Right renal cortex interstitium (tissue), 3 donors: ENCODE measurements at regions not wholly inside any gene's neighbourhood (a gene's known extent, or its start where the extent isn't known, plus 50 kb on each side); places are given as distances from the start of the nearest gene placed in this dataset.
"Not testable (repeated sequence)": the region's sequence is repeated elsewhere in the genome, so short reads cannot be mapped to it uniquely, and the experiment has no call there.

Experiments used
- DNase-seq, 3 donors: peaks; one replicate each; pipeline ENCODE4 v3.0.0-alpha.2; 2013; ENCODE audit warnings: low read depth in 3 of 3, low spot score in 2 of 3

DNA sequence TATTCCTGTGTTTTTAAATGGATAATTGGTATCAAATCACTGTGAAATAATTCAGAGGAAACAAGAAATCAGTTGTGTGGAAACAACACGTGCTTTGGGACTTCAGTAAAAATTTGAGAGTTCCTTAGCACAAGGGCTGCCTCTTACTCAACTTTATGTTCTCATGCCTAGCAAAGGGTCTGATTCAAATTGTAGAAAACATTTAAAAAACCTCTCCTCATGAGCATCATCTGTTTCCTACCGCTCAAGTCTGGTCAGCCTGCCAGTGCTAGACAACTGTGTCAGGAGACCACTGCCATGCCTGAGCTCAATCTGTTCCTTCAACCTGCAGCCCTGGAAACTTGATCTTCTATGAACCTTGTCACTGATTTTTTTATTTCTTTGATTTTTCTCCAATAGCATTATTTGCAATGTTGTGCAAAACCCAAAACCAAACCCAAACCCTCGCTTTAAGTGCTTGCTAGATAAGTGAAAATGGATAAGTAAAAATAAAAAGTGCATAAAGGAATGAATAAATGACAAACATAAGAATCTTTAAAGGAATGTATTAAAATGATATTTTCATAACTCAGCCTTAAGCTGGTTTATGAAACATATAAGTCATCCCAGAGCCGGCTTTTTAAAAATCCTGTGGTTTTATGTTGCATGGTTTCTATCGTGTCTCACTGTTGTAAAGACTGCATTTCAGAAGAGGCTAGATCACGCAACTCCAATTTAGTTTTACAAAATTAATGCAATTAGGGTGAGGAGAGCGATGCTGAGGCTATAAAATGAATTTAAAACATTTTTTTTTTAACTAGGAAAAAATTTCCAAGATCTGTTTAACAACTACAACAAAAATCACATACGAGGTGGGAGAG, 361.2 kb upstream of the PDE3A start:
- DNase-seq = no peak

- DNase-seq = not testable (repeated sequence)
These were observed 358.4 kb upstream of the PDE3A start for GRCh38 chr12:20009965-20010364.

GRCh38 chr12:20011200-20011599, 357.1 kb upstream of the PDE3A start:
- DNase-seq = no peak

DNA sequence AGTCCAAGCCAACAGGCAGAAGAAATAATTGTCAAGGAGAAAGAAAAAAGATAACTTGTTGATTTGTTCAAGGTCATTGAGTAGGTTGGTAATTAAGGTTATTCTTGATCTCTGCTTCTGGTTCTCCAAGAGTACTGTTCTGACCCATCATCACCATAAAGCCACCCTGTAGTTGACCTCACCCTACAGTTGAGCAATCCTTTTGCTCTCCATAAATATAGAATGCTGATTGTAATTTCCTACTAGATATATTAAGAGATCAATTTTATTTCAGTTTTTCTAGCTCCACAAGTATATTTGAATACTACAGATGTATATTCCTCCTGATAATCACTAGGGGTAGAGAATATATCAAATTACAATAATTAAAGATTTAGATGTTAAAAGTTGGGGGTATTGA, 350.5 kb upstream of the PDE3A start:
- no peak for DNase-seq

DNA sequence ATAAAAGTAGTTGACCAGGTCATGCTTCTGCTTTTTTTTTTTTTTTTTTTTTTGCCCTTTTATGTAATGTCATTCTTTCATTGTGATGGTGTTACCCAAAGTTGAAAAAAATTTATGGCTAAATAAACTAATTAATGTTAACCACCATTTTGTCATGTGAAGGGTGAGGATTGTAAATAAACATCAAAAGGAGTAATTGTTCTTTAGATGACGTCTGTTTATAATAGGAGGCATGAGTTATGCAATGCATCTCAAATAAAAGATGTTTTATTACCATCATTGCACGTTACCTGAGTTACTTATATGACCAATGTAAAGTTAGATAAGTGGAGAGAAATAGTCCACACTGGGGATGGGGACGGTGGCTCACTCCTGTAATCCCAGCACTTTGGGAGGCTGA, 349.9 kb upstream of the PDE3A start:
- DNase-seq = no peak

DNA sequence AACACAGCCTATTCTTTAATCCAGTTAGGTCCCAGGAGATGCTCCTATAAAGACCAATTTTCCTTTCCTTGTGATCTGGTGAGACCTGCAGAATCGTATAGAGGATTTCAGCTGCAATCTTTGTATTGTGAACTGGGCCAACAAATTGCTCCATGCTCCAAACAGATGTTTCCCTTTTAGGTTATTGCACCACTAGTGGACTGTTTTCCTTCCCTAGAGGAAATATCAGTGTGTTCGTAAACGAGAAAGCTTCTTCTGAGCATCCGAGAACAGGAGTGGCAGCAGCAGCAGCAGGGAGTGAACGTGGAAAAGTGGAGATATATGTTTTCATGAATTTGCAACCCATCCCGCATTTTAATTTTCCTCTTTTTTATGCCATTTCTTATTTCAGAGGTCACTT, 344.1 kb upstream of the PDE3A start:
- peak in 1 of 3 donors; percentile 19 for DNase-seq

GRCh38 chr12:20028033-20028432, 340.3 kb upstream of the PDE3A start:
- DNase-seq = no peak

DNA sequence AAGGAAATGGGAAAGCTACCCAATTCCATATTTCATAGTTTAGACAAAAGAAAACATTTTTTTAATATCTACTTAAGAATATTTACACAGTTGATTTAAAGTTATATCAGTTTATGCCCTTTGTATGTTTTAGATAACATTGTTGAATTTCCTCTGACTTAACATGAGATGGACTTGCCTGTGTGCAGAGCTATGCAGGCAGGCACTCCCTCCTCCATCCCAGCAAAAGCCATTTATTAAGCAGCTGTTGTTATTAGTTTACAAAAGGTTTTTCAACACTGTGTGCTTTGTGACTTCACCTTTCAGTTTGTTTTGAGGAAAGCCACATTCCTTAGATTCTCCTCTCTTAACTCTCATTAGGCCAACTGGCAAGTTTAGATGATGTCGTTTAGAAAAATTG, 337.5 kb upstream of the PDE3A start:
- DNase-seq = no peak

DNA sequence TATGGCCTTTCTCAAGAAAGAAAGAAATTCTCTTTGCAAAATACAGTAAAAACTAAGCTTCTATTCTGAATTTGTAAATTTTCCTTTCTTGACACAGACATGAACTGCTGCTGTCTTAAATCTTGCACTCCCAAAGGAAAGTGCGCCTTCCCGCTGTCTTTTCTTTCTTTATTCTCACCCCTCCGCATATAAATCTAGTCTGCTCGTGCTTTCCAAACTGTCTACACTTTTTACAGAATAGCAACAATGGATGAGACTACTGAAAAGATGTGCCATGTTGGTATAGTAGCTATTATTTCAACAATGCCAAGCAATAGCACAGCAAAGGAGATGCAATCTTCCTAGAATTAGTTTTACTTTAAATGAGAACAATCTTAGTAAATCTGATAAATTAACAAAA, 328.8 kb upstream of the PDE3A start:
- DNase-seq = no peak

DNA sequence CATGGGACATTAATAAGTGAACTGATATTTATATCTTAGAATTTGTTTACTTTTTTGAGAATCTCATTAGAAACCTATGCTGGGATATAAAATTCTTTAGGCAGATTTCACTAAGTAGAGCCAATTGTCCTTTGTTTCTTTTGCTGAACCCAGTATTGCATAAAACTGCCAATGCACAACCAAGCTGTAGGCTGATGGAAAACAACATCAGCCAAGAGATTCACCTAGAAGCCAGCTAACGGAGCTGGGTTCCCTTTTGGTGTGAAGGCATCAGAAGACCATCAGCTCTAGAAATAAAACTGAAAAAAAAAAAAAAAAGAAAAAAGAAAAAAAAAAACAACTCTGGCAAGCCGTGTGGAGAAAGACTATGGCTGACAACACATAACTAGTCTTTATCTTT, 328.2 kb upstream of the PDE3A start:
- no peak for DNase-seq

DNA sequence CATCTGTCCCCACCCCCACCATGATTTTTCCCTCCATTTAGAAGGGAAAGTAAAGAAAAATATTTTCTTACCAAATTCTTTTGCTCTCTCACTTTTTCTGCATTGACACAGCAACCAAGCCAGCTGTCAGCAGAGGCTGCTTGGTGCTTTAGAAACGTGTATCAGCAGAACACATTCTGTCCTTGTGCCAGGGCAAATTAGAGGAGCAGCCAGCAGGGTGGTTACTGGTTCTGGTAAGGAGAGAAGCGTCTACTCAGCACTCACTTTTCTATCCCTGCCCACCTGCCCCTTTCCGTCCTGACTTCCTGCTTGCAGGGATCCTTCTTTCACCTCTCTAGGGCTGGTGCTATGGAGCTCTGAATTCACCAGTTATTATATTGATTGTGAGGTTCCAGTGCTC, 327.5 kb upstream of the PDE3A start:
- DNase-seq = no peak

DNA sequence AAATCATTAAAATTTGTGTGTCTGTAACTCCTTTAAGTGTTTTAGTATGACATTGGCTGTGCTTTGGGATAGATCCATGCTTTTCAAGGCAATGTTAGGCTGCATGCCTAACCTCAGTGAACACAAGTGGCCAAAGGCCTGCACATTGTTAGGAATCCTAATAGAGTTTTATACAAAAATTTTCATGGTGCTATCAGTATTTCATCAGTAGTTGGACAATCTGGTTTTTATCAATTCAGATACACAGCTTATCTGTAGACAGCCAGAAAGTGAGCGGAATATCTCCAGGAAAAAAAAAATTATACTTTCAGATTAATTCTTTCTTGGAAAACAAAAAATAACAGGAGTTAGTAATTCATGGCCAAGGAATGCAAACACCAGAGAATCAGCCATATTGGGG, 324.0 kb upstream of the PDE3A start:
- no peak for DNase-seq

DNA sequence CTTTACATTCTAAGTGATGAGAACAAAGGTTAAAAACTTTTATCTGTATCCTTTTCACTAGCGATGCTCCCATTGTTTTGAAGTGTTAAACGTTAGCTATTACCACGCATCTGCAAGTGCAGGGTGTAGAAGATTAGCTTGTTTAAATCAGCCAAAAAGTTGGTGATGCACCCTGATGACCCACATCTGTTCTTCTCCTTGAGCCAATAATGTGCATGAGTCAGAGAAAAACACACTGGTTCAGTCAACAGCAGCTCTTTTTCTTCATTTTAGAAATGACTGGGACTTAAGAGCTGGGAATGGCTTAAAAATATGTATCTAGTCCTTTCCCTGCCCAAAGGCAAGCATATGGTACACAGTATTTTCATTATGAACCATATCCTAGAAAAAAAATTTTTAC, 323.5 kb upstream of the PDE3A start:
- DNase-seq = no peak

- no peak for DNase-seq
These were observed 320.4 kb upstream of the PDE3A start for GRCh38 chr12:20047901-20048300.

DNA sequence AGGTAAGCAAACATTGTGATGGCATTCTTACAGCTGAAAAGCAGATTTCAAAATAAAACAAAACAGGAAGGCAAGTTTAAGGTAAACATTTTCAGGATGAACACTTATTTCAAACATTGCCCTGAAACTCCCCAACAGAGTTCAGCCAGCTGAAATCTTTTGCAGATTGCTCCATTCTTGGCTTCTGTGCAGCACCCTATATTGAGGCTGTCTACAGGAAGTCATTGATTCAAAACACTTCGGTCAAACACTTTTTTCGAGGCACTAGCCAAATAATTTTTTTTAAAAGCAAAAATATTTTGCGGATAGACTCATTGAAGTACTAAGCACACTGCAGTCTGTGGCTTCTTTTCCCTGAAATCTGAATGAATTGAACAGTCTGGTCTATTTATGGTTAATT, 318.1 kb upstream of the PDE3A start:
- no peak for DNase-seq

GRCh38 chr12:20053782-20054181, 314.6 kb upstream of the PDE3A start:
- no peak for DNase-seq

GRCh38 chr12:20055856-20056255, 312.5 kb upstream of the PDE3A start:
- no peak for DNase-seq

DNA sequence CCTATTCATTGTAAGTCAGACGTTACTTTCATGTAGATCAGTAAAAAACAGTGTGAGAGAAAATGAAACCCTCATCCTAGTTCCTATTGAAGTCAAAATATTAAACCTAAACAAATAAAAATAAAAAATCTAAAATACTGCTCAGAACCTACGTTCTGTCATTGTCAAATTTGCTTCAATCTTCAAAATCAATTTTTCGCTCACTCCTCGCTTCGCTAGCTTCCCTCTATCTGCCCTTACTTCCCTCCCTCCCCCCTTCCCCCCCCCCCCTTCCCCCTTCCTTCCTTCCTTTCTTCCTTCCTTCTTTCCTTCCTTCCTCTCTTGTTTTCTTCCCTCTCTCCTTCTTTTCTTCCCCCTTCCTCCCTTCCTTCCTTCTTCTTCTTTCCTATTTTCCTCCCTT, 310.9 kb upstream of the PDE3A start:
- no peak for DNase-seq

GRCh38 chr12:20063116-20063515, 305.2 kb upstream of the PDE3A start:
- no peak for DNase-seq

- DNase-seq = no peak
These were observed 290.7 kb upstream of the PDE3A start for GRCh38 chr12:20077618-20078017.

DNA sequence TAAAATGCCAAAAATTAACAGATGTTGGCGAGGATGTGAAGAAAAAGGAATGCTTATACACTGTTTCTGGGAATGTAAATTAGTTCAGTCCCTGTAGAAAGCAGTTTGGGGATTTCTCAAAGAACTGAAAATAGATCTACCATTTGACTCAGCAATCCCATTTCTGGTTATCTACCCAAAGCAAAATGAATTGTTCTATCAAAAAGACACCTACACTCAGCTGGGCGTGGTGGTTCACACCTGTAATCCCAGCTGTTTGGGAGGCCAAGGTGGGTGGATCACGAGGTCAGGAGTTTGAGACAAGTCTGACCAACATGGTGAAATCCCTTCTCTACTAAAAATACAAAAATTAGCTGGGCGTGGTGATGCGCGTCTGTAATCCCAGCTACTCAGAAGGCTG, 279.3 kb upstream of the PDE3A start:
- DNase-seq = no peak

DNA sequence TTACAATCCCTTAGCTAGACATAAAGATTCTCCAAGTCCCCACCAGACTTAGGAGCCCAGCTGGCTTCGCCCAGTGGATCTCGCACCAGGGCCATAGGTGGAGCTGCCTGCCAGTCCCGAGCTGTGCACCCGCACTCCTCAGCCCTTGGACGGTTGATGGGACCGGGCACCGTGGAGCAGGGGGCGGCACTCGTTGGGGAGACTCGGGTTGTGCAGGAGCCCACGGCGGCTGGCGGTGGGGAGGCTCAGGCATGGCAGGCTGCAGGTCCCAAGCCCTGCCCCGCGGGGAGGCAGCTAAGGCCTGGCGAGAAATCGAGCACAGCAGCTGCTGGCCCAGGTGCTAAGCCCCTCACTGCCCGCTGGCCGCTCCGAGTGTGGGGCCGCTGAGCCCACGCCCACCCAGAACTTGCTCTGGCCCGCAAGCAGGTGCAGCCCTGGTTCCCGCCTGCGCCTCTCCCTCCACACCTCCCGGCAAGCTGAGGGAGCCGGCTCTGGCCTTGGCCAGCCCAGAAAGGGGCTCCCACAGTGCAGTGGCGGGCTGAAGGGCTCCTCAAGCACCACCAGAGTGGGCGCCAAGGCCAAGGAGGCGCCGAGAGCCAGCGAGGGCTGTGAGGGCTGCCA, 275.0 kb upstream of the PDE3A start:
- not testable (repeated sequence) for DNase-seq
